Activated naive CD8-positive, alpha-beta T cell treated with anti-CD3 and anti-CD28 coated beads for 36 hours (primary cell): ENCODE measurements at regions not wholly inside any gene's neighbourhood (a gene's known extent, or its start where the extent isn't known, plus 50 kb on each side); places are given as distances from the start of the nearest gene placed in this dataset.

Experiments used
- DNase-seq: peaks from one replicate; pipeline ENCODE4 v3.0.0; 2021
- H3K27ac Mint-ChIP-seq: one replicate; pipeline ENCODE4 v1.8.0; 2022; ENCODE audit warnings: mild to moderate bottlenecking, moderate library complexity, mixed read lengths
- H3K27me3 Mint-ChIP-seq: one replicate; pipeline ENCODE4 v1.8.0; 2022; ENCODE audit warnings: mild to moderate bottlenecking, mixed read lengths
- H3K36me3 Mint-ChIP-seq: one replicate; pipeline ENCODE4 v1.8.0; 2021; ENCODE audit warnings: mild to moderate bottlenecking, mixed read lengths
- H3K4me1 Mint-ChIP-seq: one replicate; pipeline ENCODE4 v1.8.0; 2021; ENCODE audit warnings: mixed read lengths
- H3K4me3 Mint-ChIP-seq: one replicate; pipeline ENCODE4 v1.8.0; 2022; ENCODE audit warnings: mild to moderate bottlenecking, moderate library complexity, mixed read lengths
- H3K9me3 Mint-ChIP-seq: one replicate; pipeline ENCODE4 v1.8.0; 2022; ENCODE audit warnings: mixed read lengths

DNA sequence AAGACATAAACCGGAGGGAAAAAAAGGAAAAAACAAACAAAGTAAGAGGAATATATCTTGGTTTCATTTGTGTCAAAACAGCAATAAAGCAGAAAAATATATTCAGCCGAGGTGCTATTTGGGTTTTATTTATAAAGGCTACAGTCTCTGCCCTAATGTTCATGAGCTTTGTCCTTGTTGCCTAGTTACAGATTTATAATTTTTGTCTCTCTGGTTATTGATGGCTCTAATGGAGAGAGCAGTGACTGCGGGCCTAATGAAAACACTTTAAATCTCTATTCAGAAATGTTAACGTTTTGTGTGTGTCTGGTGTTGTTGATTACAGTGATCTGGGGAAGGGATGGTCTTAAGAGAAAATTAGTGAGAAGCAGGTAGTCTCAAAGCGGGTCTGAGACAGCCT is 854.0 kb upstream of the LRRTM1 start:
- Mint-ChIP-seq H3K4me3 (no peak overlapping the region), H3K9me3 (peaks cover 8% of the 10 kb centered on the region), H3K4me1 (no peaks in the 10 kb centered on the region), H3K27ac (no peak overlapping the region), H3K36me3 (no peaks in the 10 kb centered on the region), H3K27me3 (no peaks in the 10 kb centered on the region)
- no peak for DNase-seq

DNA sequence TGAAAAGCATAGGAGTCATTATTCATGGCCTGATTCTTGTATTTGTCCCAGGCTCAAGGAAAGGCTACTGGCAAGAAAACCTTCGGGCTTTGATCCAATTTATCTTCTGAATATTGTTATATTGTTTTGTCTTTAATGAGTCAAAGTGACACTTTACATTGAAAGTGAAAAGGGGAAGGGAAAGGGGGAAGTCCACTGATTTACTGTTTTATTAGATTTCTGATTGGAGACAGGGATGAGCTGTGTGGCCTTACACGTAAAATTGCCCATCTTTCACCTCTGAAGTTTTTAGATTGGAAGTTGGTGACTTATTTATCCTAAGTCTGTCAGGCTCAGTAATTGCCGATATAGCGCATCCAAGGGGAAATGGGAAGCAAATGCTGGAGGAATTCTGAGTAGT is 843.8 kb upstream of the LRRTM1 start:
- H3K27ac Mint-ChIP-seq = no peak overlapping the region
- H3K4me1 Mint-ChIP-seq = no peaks in the 10 kb centered on the region
- no peaks in the 10 kb centered on the region for H3K27me3 Mint-ChIP-seq
- DNase-seq = no peak
- peaks cover 13% of the 10 kb centered on the region for H3K9me3 Mint-ChIP-seq
- no peak overlapping the region for H3K4me3 Mint-ChIP-seq
- no peaks in the 10 kb centered on the region for H3K36me3 Mint-ChIP-seq

DNA sequence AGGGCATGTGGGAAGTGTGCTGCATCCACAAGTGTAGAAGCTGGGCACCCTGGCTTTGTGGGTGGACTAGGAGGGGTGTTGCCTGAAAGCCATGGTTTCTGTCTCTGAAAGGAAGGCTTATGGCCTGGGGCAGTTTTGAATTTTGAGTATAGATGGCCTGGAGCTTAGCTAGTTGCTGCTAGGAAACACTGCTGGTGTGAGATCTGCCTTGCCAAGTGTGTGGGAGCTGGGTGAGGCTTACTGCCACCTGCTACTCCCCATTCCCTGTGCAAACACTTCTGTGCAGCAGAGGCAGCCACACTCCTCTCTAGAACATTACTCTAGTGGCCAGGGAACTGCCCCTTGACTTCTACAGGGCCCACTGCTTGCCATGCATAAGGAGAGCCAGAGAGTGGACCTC is 831.7 kb upstream of the LRRTM1 start:
- Mint-ChIP-seq H3K4me3 (no peak overlapping the region), H3K27ac (no peak overlapping the region), H3K4me1 (no peaks in the 10 kb centered on the region), H3K9me3 (peaks cover 6% of the 10 kb centered on the region), H3K27me3 (no peaks in the 10 kb centered on the region), H3K36me3 (peaks cover 2% of the 10 kb centered on the region)
- DNase-seq = no peak

DNA sequence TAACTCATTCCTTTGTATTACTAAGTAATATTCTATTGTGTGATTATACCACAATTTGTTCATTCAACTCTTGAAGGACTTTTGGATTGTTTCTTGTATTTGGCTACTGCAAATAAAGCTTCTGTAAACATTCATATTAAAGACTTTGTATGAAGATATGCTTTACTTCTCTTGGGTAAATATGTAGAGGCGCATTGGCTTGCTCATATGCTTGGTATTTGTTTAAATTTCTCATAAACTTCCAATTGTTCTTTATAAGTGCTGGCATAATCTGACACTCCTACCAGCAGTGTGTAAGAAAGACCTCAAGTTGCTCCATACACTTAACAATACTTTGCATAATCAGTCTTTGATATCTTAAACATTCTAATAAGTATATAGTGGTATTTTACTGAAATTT is 792.8 kb upstream of the LRRTM1 start:
- H3K27ac Mint-ChIP-seq = no peak overlapping the region
- no peaks in the 10 kb centered on the region for H3K27me3 Mint-ChIP-seq
- no peak for DNase-seq
- H3K36me3 Mint-ChIP-seq = no peaks in the 10 kb centered on the region
- no peaks in the 10 kb centered on the region for H3K4me1 Mint-ChIP-seq
- peaks cover 8% of the 10 kb centered on the region for H3K9me3 Mint-ChIP-seq
- H3K4me3 Mint-ChIP-seq = no peak overlapping the region

DNA sequence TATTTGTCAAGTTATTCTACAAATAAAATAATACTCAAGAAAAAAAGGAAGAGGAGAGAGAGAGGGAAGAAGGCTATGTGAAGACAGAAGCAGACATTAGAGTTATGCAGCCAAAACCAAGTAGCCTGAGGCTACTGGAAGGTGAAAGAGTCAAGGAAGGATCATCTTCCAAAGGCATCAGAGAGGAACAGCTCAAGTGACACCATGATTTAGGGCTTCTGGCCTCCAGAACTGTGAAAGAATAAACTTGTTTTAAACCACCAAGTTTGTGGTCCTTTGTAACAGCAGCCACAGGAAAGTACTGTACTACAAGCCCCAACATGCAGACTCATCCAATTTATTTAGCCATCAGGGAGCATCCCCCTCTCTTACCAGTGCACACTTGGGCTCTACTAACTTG is 788.5 kb upstream of the LRRTM1 start:
- H3K36me3 Mint-ChIP-seq = no peaks in the 10 kb centered on the region
- no peak overlapping the region for H3K27ac Mint-ChIP-seq
- peaks cover 9% of the 10 kb centered on the region for H3K9me3 Mint-ChIP-seq
- DNase-seq = no peak
- no peaks in the 10 kb centered on the region for H3K27me3 Mint-ChIP-seq
- H3K4me3 Mint-ChIP-seq = no peak overlapping the region
- no peaks in the 10 kb centered on the region for H3K4me1 Mint-ChIP-seq

DNA sequence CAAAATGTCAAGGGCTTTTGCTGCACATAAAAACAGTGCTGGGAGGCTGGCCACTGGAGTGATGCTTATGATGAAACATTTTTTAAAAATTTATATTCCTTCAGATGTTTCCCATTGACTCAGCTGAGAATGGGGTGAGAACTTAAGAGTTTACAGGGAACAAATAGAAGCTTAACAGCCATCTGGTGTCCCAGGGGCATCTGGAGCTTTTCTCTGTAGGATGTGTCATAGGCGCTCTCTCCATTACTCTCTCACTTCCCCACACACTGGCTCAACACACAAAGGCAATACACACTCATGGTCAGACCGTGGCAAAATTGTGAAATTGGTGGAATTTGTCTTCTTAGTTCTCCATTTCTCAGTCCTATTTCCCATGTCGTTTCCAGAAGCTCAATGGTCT is 783.1 kb upstream of the LRRTM1 start:
- no peaks in the 10 kb centered on the region for H3K27me3 Mint-ChIP-seq
- no peaks in the 10 kb centered on the region for H3K4me1 Mint-ChIP-seq

DNA sequence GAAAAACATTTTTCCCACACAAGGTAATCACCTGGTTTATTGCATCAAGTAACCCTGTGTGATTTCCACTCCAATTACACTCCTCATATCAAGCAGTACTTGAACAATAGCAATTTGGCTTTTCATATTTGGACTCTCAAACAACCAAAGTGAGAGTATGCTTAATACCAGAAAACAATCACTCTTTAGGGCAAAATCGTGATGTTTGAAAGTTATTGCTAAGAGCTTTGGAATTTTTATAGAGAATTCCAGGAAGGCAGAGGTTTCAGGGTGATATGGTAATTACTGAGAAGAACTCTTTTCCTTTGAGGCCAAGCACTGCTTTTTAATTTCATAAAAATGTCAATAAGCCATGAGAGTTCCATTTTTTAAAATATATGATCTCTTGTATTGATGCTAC is 779.5 kb upstream of the LRRTM1 start:
- Mint-ChIP-seq H3K36me3 (no peaks in the 10 kb centered on the region), H3K4me1 (no peaks in the 10 kb centered on the region), H3K27me3 (no peaks in the 10 kb centered on the region), H3K9me3 (peaks cover 9% of the 10 kb centered on the region), H3K4me3 (no peak overlapping the region), H3K27ac (no peak overlapping the region)
- no peak for DNase-seq

More for the DNA sequence above, 783.1 kb upstream of the LRRTM1 start:
- H3K36me3 Mint-ChIP-seq = no peaks in the 10 kb centered on the region
- no peak overlapping the region for H3K27ac Mint-ChIP-seq
- peaks cover 9% of the 10 kb centered on the region for H3K9me3 Mint-ChIP-seq
- no peak overlapping the region for H3K4me3 Mint-ChIP-seq
- no peak for DNase-seq

DNA sequence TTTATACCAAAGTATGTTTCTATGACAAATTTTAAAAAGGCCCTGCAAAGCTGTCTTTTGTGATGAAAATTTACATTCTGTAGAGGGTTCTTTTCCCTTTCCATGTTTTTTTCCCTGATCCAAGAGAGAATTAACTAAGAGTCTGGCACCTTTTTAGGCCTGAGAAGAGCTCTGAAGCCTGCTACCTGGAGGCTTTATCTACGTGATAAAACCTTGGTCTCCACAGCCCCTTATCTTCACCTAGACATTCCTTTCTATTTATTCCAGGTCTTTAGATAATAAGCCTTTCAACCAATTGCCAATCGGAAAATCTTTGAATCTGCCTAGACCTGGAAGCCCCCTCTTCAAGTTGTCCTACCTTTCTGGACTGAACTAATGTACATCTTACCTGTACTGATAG is 774.1 kb upstream of the LRRTM1 start:
- no peaks in the 10 kb centered on the region for H3K27me3 Mint-ChIP-seq
- no peak overlapping the region for H3K27ac Mint-ChIP-seq
- no peak overlapping the region for H3K4me3 Mint-ChIP-seq
- H3K9me3 Mint-ChIP-seq = peaks cover 5% of the 10 kb centered on the region
- no peaks in the 10 kb centered on the region for H3K36me3 Mint-ChIP-seq
- DNase-seq = no peak
- no peaks in the 10 kb centered on the region for H3K4me1 Mint-ChIP-seq

DNA sequence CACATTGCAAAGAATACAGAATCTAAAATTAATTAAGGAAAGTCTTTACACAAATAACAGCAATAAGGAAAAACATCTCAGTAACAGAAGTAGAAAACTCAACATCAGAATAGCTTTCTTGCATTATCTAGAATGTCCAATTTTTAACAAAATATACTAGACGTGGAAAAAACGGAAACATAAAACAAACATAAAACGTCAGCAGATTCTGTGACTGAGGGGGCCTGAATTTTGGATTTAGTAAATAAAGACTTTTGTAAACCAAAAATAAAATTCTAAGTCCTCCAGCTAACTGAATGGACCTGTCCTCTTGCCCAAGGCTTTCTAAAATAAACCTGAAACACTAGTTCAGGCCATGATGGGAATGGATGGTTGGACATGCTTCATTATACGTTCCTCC is 773.5 kb upstream of the LRRTM1 start:
- H3K27me3 Mint-ChIP-seq = no peaks in the 10 kb centered on the region
- no peak for DNase-seq
- no peaks in the 10 kb centered on the region for H3K36me3 Mint-ChIP-seq
- no peak overlapping the region for H3K4me3 Mint-ChIP-seq
- no peaks in the 10 kb centered on the region for H3K4me1 Mint-ChIP-seq
- peaks cover 5% of the 10 kb centered on the region for H3K9me3 Mint-ChIP-seq
- H3K27ac Mint-ChIP-seq = no peak overlapping the region

DNA sequence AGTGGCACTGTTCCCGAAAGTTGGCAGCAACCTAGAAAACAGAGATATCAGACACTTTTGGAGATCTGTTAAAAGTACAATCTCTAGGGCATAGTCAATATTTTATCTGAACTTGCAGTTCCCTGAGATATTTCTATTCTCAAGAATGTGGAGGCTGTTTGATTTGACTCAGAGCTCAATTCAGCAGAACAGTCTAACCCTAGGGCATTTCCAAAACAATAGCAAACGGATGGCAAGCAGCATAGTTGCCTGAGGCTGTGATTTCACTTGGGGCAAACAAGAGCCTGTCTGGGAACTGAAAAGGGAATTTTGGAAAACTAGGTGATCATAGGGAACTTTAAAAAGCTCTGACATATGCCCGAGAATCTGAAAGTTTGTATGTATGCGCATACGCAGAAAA is 772.8 kb upstream of the LRRTM1 start:
- no peak overlapping the region for H3K27ac Mint-ChIP-seq
- H3K4me1 Mint-ChIP-seq = no peaks in the 10 kb centered on the region
- no peak for DNase-seq
- H3K27me3 Mint-ChIP-seq = no peaks in the 10 kb centered on the region
- peaks cover 5% of the 10 kb centered on the region for H3K9me3 Mint-ChIP-seq
- no peak overlapping the region for H3K4me3 Mint-ChIP-seq
- no peaks in the 10 kb centered on the region for H3K36me3 Mint-ChIP-seq

DNA sequence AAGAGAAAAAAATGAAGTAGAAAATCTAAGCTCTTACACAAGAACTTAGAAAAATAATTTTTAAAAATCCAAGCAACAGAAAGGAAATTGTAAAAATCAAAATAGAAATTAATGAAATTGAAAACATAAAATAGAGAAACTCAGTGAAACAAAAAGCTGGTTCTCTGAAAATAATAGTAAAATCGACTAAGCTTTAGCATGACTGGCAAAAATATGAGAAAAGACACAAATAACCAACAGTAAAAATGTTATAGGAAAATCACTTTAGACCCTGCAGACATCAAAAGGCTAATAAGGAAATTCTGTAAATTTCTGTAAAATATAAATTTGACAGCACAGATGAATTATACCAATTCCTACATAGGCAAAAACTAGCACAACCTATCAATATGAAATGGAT is 768.9 kb upstream of the LRRTM1 start:
- H3K9me3 Mint-ChIP-seq = peaks cover 3% of the 10 kb centered on the region
- no peak for DNase-seq

DNA sequence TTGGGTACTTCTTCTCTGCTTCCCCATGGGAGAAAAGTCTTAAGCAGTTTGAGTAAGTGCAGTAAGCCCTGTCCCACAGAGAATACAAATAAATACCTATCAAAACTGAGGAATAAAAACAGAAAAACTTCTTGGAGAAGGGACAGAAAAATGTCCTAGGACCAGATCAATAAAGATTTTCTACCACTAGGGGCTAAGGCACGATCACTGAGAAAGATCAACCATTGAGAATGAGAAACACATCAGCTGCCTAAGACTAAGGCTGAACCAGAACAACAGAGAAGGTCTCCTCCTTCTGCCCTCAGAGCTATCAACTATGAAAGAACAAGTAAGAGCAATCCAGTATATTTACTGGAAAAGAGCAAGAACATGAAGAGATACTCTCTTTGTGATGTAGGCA is 763.6 kb upstream of the LRRTM1 start:
- DNase-seq = no peak
- Mint-ChIP-seq H3K27me3 (no peaks in the 10 kb centered on the region), H3K9me3 (peaks cover 13% of the 10 kb centered on the region), H3K4me1 (no peaks in the 10 kb centered on the region), H3K4me3 (no peak overlapping the region), H3K27ac (no peak overlapping the region), H3K36me3 (no peaks in the 10 kb centered on the region)

More for the DNA sequence above, 768.9 kb upstream of the LRRTM1 start:
- no peak overlapping the region for H3K4me3 Mint-ChIP-seq
- no peaks in the 10 kb centered on the region for H3K27me3 Mint-ChIP-seq
- H3K4me1 Mint-ChIP-seq = no peaks in the 10 kb centered on the region
- H3K36me3 Mint-ChIP-seq = no peaks in the 10 kb centered on the region
- no peak overlapping the region for H3K27ac Mint-ChIP-seq

DNA sequence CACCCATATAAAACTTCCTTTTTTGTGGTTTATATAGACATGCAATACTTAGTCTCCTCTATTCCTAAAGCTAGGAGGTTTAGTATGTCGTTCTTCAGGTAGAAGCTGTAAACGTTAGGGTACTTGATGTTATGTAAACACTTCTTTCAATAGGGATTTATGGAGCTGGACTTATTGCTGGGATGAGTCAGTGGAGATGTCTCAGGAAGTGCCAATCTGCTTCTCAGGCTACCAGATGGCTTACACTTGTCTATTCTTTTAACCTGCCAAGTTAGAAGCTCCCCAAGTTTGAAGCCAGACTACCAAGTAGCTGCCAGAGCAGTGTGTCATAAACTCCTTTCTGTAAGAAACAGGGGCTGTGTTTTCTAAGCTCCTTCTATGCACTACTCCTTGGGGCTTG is 756.5 kb upstream of the LRRTM1 start:
- no peaks in the 10 kb centered on the region for H3K4me1 Mint-ChIP-seq
- H3K9me3 Mint-ChIP-seq = peaks cover 18% of the 10 kb centered on the region
- H3K27ac Mint-ChIP-seq = no peak overlapping the region
- H3K27me3 Mint-ChIP-seq = no peaks in the 10 kb centered on the region
- no peaks in the 10 kb centered on the region for H3K36me3 Mint-ChIP-seq
- H3K4me3 Mint-ChIP-seq = no peak overlapping the region
- no peak for DNase-seq

DNA sequence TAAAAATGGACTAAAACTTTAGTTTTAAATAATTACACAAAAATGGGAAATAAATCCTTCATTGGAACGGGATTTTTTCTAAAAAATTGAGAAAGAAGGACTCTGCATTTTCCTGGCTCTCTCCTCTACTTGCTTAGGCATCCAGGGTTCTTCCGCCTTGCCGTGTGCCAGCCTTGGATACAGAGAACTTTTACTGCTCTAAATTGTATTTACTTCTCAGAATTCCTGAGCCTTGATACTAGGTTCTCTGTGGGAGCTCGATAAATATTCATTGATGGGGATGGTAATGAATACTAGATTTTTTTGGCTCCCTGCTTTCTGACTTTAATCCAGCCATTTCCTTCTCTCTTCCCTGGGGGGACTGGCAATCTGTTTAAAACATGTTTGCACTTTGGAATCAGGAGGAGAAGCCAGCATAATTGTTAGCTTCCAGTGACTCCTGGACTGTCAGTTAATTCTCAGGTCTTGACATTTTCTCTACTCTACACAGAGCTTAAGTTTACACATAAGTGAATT is 746.1 kb upstream of the LRRTM1 start:
- Mint-ChIP-seq H3K36me3 (no peaks in the 10 kb centered on the region), H3K27me3 (no peaks in the 10 kb centered on the region), H3K4me3 (no peak overlapping the region), H3K27ac (no peak overlapping the region), H3K9me3 (peaks cover 5% of the 10 kb centered on the region), H3K4me1 (no peaks in the 10 kb centered on the region)
- DNase-seq = no peak

DNA sequence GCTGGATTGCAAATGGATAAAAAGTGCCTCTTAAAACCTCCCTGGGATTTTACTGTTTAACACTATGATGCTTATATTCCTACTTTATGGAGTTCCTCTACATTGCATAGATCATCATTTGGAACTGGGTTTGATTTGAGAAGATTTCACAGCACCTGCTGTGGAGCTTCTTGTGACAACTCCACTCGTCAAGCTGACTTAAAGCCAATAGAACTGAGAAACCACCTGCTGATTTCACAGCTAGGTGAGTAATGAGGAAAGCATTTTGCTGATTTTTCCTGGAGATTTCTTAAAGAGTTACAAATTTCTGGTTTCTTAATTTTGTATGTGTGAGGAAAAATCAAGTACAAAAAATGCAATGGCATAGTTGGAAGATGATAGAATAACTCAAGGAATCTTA is 739.1 kb upstream of the LRRTM1 start:
- Mint-ChIP-seq H3K9me3 (peaks cover 7% of the 10 kb centered on the region), H3K4me1 (no peaks in the 10 kb centered on the region), H3K27me3 (no peaks in the 10 kb centered on the region), H3K27ac (no peak overlapping the region), H3K36me3 (no peaks in the 10 kb centered on the region), H3K4me3 (no peak overlapping the region)
- no peak for DNase-seq

DNA sequence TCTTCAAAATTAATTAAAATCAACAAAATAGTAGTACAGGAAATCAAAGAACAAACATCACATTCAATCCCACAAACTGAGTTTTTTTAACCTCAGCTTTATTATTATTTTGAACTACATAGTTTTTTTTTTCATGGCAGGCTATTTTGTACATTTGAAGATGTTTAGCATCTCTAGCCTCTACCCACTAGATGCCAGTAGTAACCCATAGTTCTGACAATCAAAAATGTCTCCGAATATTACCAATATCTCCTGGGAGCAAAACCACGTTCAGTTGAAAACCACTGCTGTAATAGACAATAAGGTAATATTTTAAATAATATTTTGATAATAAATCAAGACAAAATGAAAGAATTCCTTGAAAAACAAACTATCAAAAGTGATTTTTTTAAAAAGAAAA is 702.6 kb upstream of the LRRTM1 start:
- Mint-ChIP-seq H3K4me1 (no peaks in the 10 kb centered on the region), H3K27ac (no peak overlapping the region), H3K9me3 (peaks cover 9% of the 10 kb centered on the region)

DNA sequence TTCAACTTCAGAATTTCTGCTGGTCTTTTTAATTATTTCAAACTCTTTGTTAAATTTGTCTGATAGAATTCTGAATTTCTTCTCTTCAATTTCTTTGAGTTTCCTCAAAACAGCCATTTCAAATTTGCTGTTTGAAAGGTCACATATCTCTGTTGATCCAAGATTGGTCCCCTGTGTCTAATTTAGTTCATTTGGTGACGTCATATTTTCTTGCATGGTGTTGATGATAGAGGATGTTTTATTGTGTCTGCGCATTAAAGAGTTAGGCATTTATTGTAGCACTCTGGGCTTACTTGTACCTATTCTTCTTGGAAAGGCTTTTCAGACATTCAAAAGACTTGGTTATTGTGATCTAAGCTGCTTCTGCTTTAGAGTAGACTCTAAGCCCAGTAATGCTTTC is 698.4 kb upstream of the LRRTM1 start:
- H3K4me3 Mint-ChIP-seq = no peak overlapping the region
- DNase-seq = no peak
- no peak overlapping the region for H3K27ac Mint-ChIP-seq
- H3K9me3 Mint-ChIP-seq = peaks cover 23% of the 10 kb centered on the region
- H3K27me3 Mint-ChIP-seq = no peaks in the 10 kb centered on the region
- H3K36me3 Mint-ChIP-seq = no peaks in the 10 kb centered on the region
- H3K4me1 Mint-ChIP-seq = no peaks in the 10 kb centered on the region

More for the DNA sequence above, 702.6 kb upstream of the LRRTM1 start:
- no peak for DNase-seq
- Mint-ChIP-seq H3K36me3 (no peaks in the 10 kb centered on the region), H3K4me3 (no peak overlapping the region), H3K27me3 (no peaks in the 10 kb centered on the region)
